HepG2 (cell line): ENCODE measurements at regions not wholly inside any gene's neighbourhood (a gene's known extent, or its start where the extent isn't known, plus 50 kb on each side); places are given as distances from the start of the nearest gene placed in this dataset.

Source experiments
- ATAC-seq: fragments of 200-7000 bp; cut with Tn5 transposase; 3 replicates; pipeline ENCODE4 v1.9.1; 2020; ENCODE audit warnings: mild to moderate bottlenecking, moderate library complexity
- BruUV-seq: library from RNA; stranded (reverse); fragments of 400-500 nt; replicated peaks from 2 replicates; lab custom pipeline; 2021; lab: Mats Ljungman, UMichigan
- CTCF ChIA-PET: fragments of 300-600 bp; formaldehyde crosslinking; extraction: SDS; loops from one replicate; lab custom pipeline; 2021; ENCODE audit warnings: low total read pairs, inconsistent platforms, low intra/inter-chr PET ratio; lab: Yijun Ruan, JAX
- POLR2A ChIA-PET: fragments of 350-600 bp; sonication (Branson Sonifier 250); formaldehyde crosslinking; loops from one replicate; lab custom pipeline; 2020; ENCODE audit warnings: antibody characterized with exemption, inconsistent platforms; lab: Yijun Ruan, JAX
- DNase-seq: peaks from one replicate; pipeline ENCODE4 v3.0.0-alpha.2; 2015; ENCODE audit warnings: low spot score
- FAIRE-seq: peaks from 3 replicates; lab custom pipeline; 2011; peaks lifted over from hg19 to GRCh38; lab: Jason Lieb, UNC
- H2AFZ ChIP-seq: one replicate; pipeline ENCODE4 v1.6.1; 2011; ENCODE audit warnings: low read length, inconsistent platforms
- H3K27ac ChIP-seq: fragments of 300-600 bp; 3 replicates; pipeline ENCODE4 v1.8.0; 2011; ENCODE audit warnings: mixed run types, mild to moderate bottlenecking, mixed read lengths, low read length, inconsistent platforms; ENCODE audit not compliant: insufficient read depth; ENCODE audit errors: extremely low read length
- H3K27me3 ChIP-seq, 2 experiments: fragments of 200-600 bp in 1 of 2; 2 replicates in 1 of 2; 3 replicates in 1 of 2; pipeline versions ENCODE4 v1.6.0 to v1.8.0; 2011; ENCODE audit warnings: low read length in 2 of 2, mild to moderate bottlenecking in 2 of 2, moderate library complexity in 2 of 2, inconsistent platforms in 1 of 2; ENCODE audit not compliant: insufficient read depth in 2 of 2, control insufficient read depth in 1 of 2
- H3K36me3 ChIP-seq, 2 experiments: fragments of 200-600 bp in 1 of 2; replicated peaks in 1 of 2; 2 replicates in 1 of 2; 3 replicates in 1 of 2; pipeline versions ENCODE4 v1.5.1 to v1.8.0; 2011; ENCODE audit warnings: low read length in 2 of 2, inconsistent platforms in 1 of 2; ENCODE audit not compliant: insufficient read depth in 2 of 2, control insufficient read depth in 1 of 2
- H3K4me1 ChIP-seq: 2 replicates; pipeline ENCODE4 v1.5.1; 2012; ENCODE audit warnings: low read length, inconsistent platforms; ENCODE audit not compliant: insufficient read depth
- H3K4me2 ChIP-seq: 2 replicates; pipeline ENCODE4 v1.6.0; 2011; ENCODE audit warnings: low read depth, low read length, inconsistent platforms
- H3K4me3 ChIP-seq, 3 experiments: fragments of 200-600 bp in 1 of 3; sonication (generic), shearing (Covaris generic) in 1 of 3; replicated peaks in 1 of 3; 2 replicates each; pipeline ENCODE4 v1.5.1; 2011 to 2016; ENCODE audit warnings: low read length in 3 of 3, inconsistent platforms in 2 of 3, low read depth in 2 of 3, mild to moderate bottlenecking in 2 of 3, control low read depth in 1 of 3, mixed read lengths in 1 of 3; ENCODE audit not compliant: insufficient read depth in 1 of 3
- H3K79me2 ChIP-seq: one replicate; pipeline ENCODE4 v1.6.1; 2011; ENCODE audit warnings: low read length, inconsistent platforms; ENCODE audit not compliant: insufficient read depth
- H3K9ac ChIP-seq: 2 replicates; pipeline ENCODE4 v1.6.0; 2011; ENCODE audit warnings: mild to moderate bottlenecking, low read depth, low read length, inconsistent platforms; ENCODE audit not compliant: insufficient read depth
- H3K9me3 ChIP-seq: 2 replicates; pipeline ENCODE4 v1.5.1; 2012; ENCODE audit warnings: mild to moderate bottlenecking, low read length
- H4K20me1 ChIP-seq: 2 replicates; pipeline ENCODE4 v1.6.0; 2011; ENCODE audit warnings: inconsistent platforms, mild to moderate bottlenecking, low read length, moderate library complexity; ENCODE audit not compliant: insufficient read depth
- BHLHE40 ChIP-seq: IDR thresholded peaks from 2 replicates; pipeline ENCODE4 v1.6.1; 2011; ENCODE audit warnings: low read length, improper control_type of control experiment
- CEBPZ ChIP-seq: IDR thresholded peaks from 2 replicates; pipeline ENCODE4 v1.6.1; 2012; ENCODE audit warnings: low read length, improper control_type of control experiment
- GPBP1L1 ChIP-seq: sonication (generic); formaldehyde crosslinking; IDR thresholded peaks from 2 replicates; pipeline ENCODE4 v1.5.0; 2020; ENCODE audit warnings: mild to moderate bottlenecking, missing genetic modification reagents
- HBP1 ChIP-seq: IDR thresholded peaks from 2 replicates; pipeline ENCODE4 v1.6.1; 2016; ENCODE audit warnings: low read depth, control low read depth
- KAT2B ChIP-seq: fragments of 150-350 bp; IDR thresholded peaks from 2 replicates; pipeline ENCODE4 v1.6.1; 2014; ENCODE audit warnings: low read depth, low read length, borderline replicate concordance
- MYPOP ChIP-seq: sonication (generic); formaldehyde crosslinking; IDR thresholded peaks from 2 replicates; pipeline ENCODE4 v1.8.1; 2023; ENCODE audit warnings: mild to moderate bottlenecking, moderate library complexity, missing genetic modification reagents
- POLR2A ChIP-seq, 2 experiments: IDR thresholded peaks; 2 replicates each; pipeline ENCODE4 v1.6.1; 2011; ENCODE audit warnings: low read depth in 2 of 2, low read length in 2 of 2, mild to moderate bottlenecking in 1 of 2, moderate library complexity in 1 of 2; ENCODE audit not compliant: insufficient read depth in 1 of 2
- ZBTB26 ChIP-seq: IDR thresholded peaks from 2 replicates; pipeline ENCODE4 v1.6.1; 2016; ENCODE audit warnings: missing compliant biosample characterization, missing genetic modification reagents, borderline replicate concordance
- ZMYM2 ChIP-seq: sonication (generic); formaldehyde crosslinking; IDR thresholded peaks from 2 replicates; pipeline ENCODE4 v1.8.0; 2022; ENCODE audit warnings: mild to moderate bottlenecking, missing genetic modification reagents
- ZNF570 ChIP-seq: sonication (generic); formaldehyde crosslinking; IDR thresholded peaks from 2 replicates; pipeline ENCODE4 v1.4.0; 2020; ENCODE audit warnings: mild to moderate bottlenecking, missing genetic modification reagents, borderline replicate concordance
- WGBS: methylation state at CpG from one replicate; pipeline ENCODE4 v1.1.6; 2017; ENCODE audit warnings: low lambda C conversion rate; 5-methylcytosine and 5-hydroxymethylcytosine counted together
- in situ Hi-C: cut with HindIII; loops from 2 replicates; pipeline ENCODE4 v1.10.0; 2017; ENCODE audit warnings: low pct_unique_long_range_greater_than_20kb; ENCODE audit not compliant: extremely low pct_ligation_motif_present
- intact Hi-C: fragments of 100-400 bp; cut with micrococcal nuclease; formaldehyde crosslinking; loops from one replicate; pipeline ENCODE4 v1.10.0; 2022; ENCODE audit not compliant: unreplicated experiment

GRCh38 chr1:64388336-64388735 lies 81.6 kb upstream of the CACHD1 start:
- Histone ChIP-seq H3K4me2 (no peak overlapping the region), H3K9ac (no peak overlapping the region), H3K27ac (no peak overlapping the region), H3K9me3 (no peaks in the 10 kb centered on the region), H3K79me2 (no peaks in the 10 kb centered on the region), H3K4me3 (no peak overlapping the region), H3K27me3 (no peaks in the 10 kb centered on the region; a peak in 1 of 5 replicates), H2AFZ (no peak overlapping the region), H3K36me3 (no peaks in the 10 kb centered on the region), H4K20me1 (no peaks in the 10 kb centered on the region), H3K4me1 (no peaks in the 10 kb centered on the region)
- intact Hi-C loops, result no loop called here
- no TSS peak for BruUV-seq
- POLR2A ChIA-PET, result no interaction called here
- FAIRE-seq (no peak), ATAC-seq (no peak), DNase-seq (no peak)
- 2% methylated on average over 1 of the region's 1 CpG for WGBS
- CTCF ChIA-PET, result no interaction called here
- TF ChIP-seq ZBTB26 (CRISPR knock-in tag) (no peak), GPBP1L1 (CRISPR knock-in tag) (no peak), BHLHE40 (no peak)
- in situ Hi-C loops, result no loop called here

- FAIRE-seq (no peak), DNase-seq (no peak), ATAC-seq (no peak)
- H4K20me1 ChIP-seq, result no peaks in the 10 kb centered on the region
- WGBS, result 3% methylated on average over 2 of the region's 2 CpGs
- H3K4me3 ChIP-seq, result no peak overlapping the region
- no peak overlapping the region for H3K27ac ChIP-seq
- H3K36me3 ChIP-seq, result no peaks in the 10 kb centered on the region
- ChIA-PET CTCF (no interaction called here), POLR2A (no interaction called here)
- intact Hi-C loops (no loop called here), in situ Hi-C loops (no loop called here)
- H3K4me1 ChIP-seq, result no peaks in the 10 kb centered on the region
- H3K79me2 ChIP-seq, result no peaks in the 10 kb centered on the region
- H3K9me3 ChIP-seq, result no peaks in the 10 kb centered on the region
- H3K9ac ChIP-seq, result no peak overlapping the region
- no peak overlapping the region for H2AFZ ChIP-seq
- H3K27me3 ChIP-seq, result no peaks in the 10 kb centered on the region; a peak in 1 of 5 replicates
- no peak overlapping the region for H3K4me2 ChIP-seq
- no TSS peak for BruUV-seq
- TF ChIP-seq ZNF570, result no peak
- no peak for TF ChIP-seq CEBPZ
- no peak for TF ChIP-seq HBP1 (CRISPR knock-in tag)
- no peak for TF ChIP-seq KAT2B
- no peak for TF ChIP-seq MYPOP (CRISPR knock-in tag)
- TF ChIP-seq ZMYM2 (CRISPR knock-in tag), result no peak
- no peak for TF ChIP-seq POLR2A (IDR thresholded peaks at IDR 0.05; ENCODE audit: insufficient read depth in 1 of 2, low read depth in 2 of 2, low read length in 2 of 2)
Measured at GRCh38 chr1:64392109-64392508, 77.8 kb upstream of the CACHD1 start.
